K562 (cell line): ENCODE measurements at regions not wholly inside any gene's neighbourhood (a gene's known extent, or its start where the extent isn't known, plus 50 kb on each side); places are given as distances from the start of the nearest gene placed in this dataset.

ENCODE experiments used
- ATAC-seq: fragments of 200-7000 bp; cut with Tn5 transposase; 3 replicates; pipeline ENCODE4 v1.9.1; 2020; ENCODE audit warnings: moderate library complexity
- BruUV-seq: library from RNA; stranded (reverse); fragments of 400-500 nt; replicated peaks from 2 replicates; lab custom pipeline; 2021; lab: Mats Ljungman, UMichigan
- CTCF ChIA-PET: fragments of 300-600 bp; formaldehyde crosslinking; extraction: SDS; loops from one replicate; lab custom pipeline; 2021; ENCODE audit warnings: low intra/inter-chr PET ratio; lab: Yijun Ruan, JAX
- POLR2A ChIA-PET: fragments of 300-600, 350-650 bp; sonication (Branson Sonifier 250); formaldehyde crosslinking; extraction: SDS; loops from one replicate; lab custom pipeline; 2021; ENCODE audit warnings: antibody characterized with exemption, inconsistent platforms; lab: Yijun Ruan, JAX
- DNase-seq, 4 experiments: peaks; one replicate each; pipeline versions ENCODE4 v3.0.0 to v3.0.0-alpha.2; 2011 to 2018; ENCODE audit warnings: low spot score in 3 of 4, mixed read lengths in 3 of 4; ENCODE audit errors: extremely low read depth in 1 of 4
- FAIRE-seq: peaks from 2 replicates; lab custom pipeline; 2011; peaks lifted over from hg19 to GRCh38; lab: Jason Lieb, UNC
- H2AFZ ChIP-seq: 2 replicates; pipeline ENCODE4 v1.6.0; 2011; ENCODE audit warnings: low read depth, low read length, control low read depth, inconsistent platforms
- H3K27ac ChIP-seq: fragments of 200-600 bp; 3 replicates; pipeline ENCODE4 v1.8.0; 2011; ENCODE audit warnings: low read depth, mild to moderate bottlenecking, control low read depth, inconsistent platforms, low read length, moderate library complexity, mixed read lengths; ENCODE audit errors: extremely low read depth
- H3K27me3 ChIP-seq, 2 experiments: fragments of 300-600 bp in 1 of 2; 2 replicates in 1 of 2; 3 replicates in 1 of 2; pipeline versions ENCODE4 v1.6.0 to v1.8.0; 2011; ENCODE audit warnings: inconsistent platforms in 2 of 2, low read length in 2 of 2, mild to moderate bottlenecking in 1 of 2, mixed read lengths in 1 of 2, moderate library complexity in 1 of 2; ENCODE audit not compliant: control insufficient read depth in 2 of 2, insufficient read depth in 2 of 2
- H3K36me3 ChIP-seq: fragments of 300-600 bp; 3 replicates; pipeline ENCODE4 v1.8.0; 2011; ENCODE audit warnings: mild to moderate bottlenecking, low read length, inconsistent platforms; ENCODE audit not compliant: control insufficient read depth, insufficient read depth
- H3K4me1 ChIP-seq, 2 experiments: fragments of 200-600 bp in 1 of 2; replicated peaks in 1 of 2; 2 replicates in 1 of 2; 3 replicates in 1 of 2; pipeline versions ENCODE4 v1.5.1 to v1.8.0; 2011; ENCODE audit warnings: inconsistent platforms in 2 of 2, low read length in 2 of 2, mild to moderate bottlenecking in 1 of 2, mixed read lengths in 1 of 2, moderate library complexity in 1 of 2; ENCODE audit not compliant: control insufficient read depth in 2 of 2, insufficient read depth in 2 of 2
- H3K4me2 ChIP-seq: 2 replicates; pipeline ENCODE4 v1.6.1; 2011; ENCODE audit warnings: low read length, control low read depth, inconsistent platforms, mixed read lengths; ENCODE audit not compliant: insufficient read depth
- H3K4me3 ChIP-seq: fragments of 200-600 bp; sonication (generic), shearing (Covaris generic); 2 replicates; pipeline ENCODE4 v1.5.1; 2016; ENCODE audit warnings: control low read depth, inconsistent platforms
- H3K79me2 ChIP-seq: fragments of 200-600 bp; 3 replicates; pipeline ENCODE4 v1.8.0; 2011; ENCODE audit warnings: low read length, inconsistent platforms; ENCODE audit not compliant: control insufficient read depth, insufficient read depth
- H3K9ac ChIP-seq, 2 experiments: 2 replicates each; pipeline versions ENCODE4 v1.6.0 to v1.6.1; 2011; ENCODE audit warnings: low read depth in 2 of 2, low read length in 2 of 2, control low read depth in 1 of 2, inconsistent platforms in 1 of 2, mild to moderate bottlenecking in 1 of 2, mixed read lengths in 1 of 2; ENCODE audit not compliant: insufficient read depth in 1 of 2
- H3K9me1 ChIP-seq: one replicate; pipeline ENCODE4 v1.6.0; 2011; ENCODE audit warnings: inconsistent platforms, mild to moderate bottlenecking, low read length, moderate library complexity; ENCODE audit not compliant: control insufficient read depth, insufficient read depth
- H3K9me3 ChIP-seq: replicated peaks from 2 replicates; pipeline ENCODE4 v1.5.1; 2011; ENCODE audit warnings: low read depth, low read length, inconsistent platforms; ENCODE audit not compliant: control insufficient read depth, insufficient read depth
- H4K20me1 ChIP-seq: replicated peaks from 2 replicates; pipeline ENCODE4 v1.6.1; 2011; ENCODE audit warnings: low read length, inconsistent platforms, mixed read lengths; ENCODE audit not compliant: control insufficient read depth, insufficient read depth
- CBFB ChIP-seq: sonication (generic); formaldehyde crosslinking; IDR thresholded peaks from 2 replicates; pipeline ENCODE4 v1.4.0; 2020; ENCODE audit warnings: mild to moderate bottlenecking, missing genetic modification reagents
- ETV6 ChIP-seq, 3 experiments: fragments of 150-350 bp in 1 of 3; sonication (generic) in 1 of 3; formaldehyde crosslinking in 1 of 3; IDR thresholded peaks; 2 replicates each; pipeline versions ENCODE4 v1.6.1 to v1.8.0; 2014 to 2022; ENCODE audit warnings: borderline replicate concordance in 2 of 3, low read depth in 2 of 3, antibody characterized with exemption in 1 of 3, low read length in 1 of 3, mild to moderate bottlenecking in 1 of 3, missing genetic modification reagents in 1 of 3
- HNRNPL ChIP-seq: fragments of 200-400 bp; formaldehyde crosslinking; IDR thresholded peaks from 2 replicates; pipeline ENCODE4 v1.6.1; 2017; ENCODE audit warnings: low read depth, mild to moderate bottlenecking, low read length
- RNF2 ChIP-seq: sonication (generic); IDR thresholded peaks from 2 replicates; pipeline ENCODE4 v1.6.1; 2016
- STAT5A ChIP-seq: IDR thresholded peaks from 2 replicates; pipeline ENCODE4 v1.6.1; 2012; ENCODE audit warnings: low read length, inconsistent platforms, borderline replicate concordance
- TEAD4 ChIP-seq, 2 experiments: sonication (generic) in 1 of 2; formaldehyde crosslinking in 1 of 2; IDR thresholded peaks; 2 replicates each; pipeline versions ENCODE4 v1.6.1 to v1.8.0; 2012 to 2022; ENCODE audit warnings: borderline replicate concordance in 1 of 2, inconsistent platforms in 1 of 2, low read length in 1 of 2, mild to moderate bottlenecking in 1 of 2, missing genetic modification reagents in 1 of 2
- THRA ChIP-seq: fragments of 450-650 bp; IDR thresholded peaks from 2 replicates; pipeline ENCODE4 v1.6.1; 2017; ENCODE audit warnings: mild to moderate bottlenecking, moderate library complexity
- ZFP36 ChIP-seq: fragments of 150-350 bp; IDR thresholded peaks from 2 replicates; pipeline ENCODE4 v1.6.1; 2018; ENCODE audit warnings: low read length, low read depth; ENCODE audit not compliant: partially characterized antibody
- ZNF165 ChIP-seq: fragments of 250-450 bp; sonication (Bioruptor Pico); IDR thresholded peaks from 2 replicates; pipeline ENCODE4 v1.4.0; 2020; ENCODE audit warnings: borderline replicate concordance
- WGBS: fragments of 100-300 bp; shearing (Covaris generic); methylation state at CpG from one replicate; pipeline ENCODE4 v1.1.6; 2016; ENCODE audit warnings: low coverage, mixed read lengths; ENCODE audit not compliant: insufficient coverage; ENCODE audit errors: missing lambda C conversion rate; 5-methylcytosine and 5-hydroxymethylcytosine counted together
- in situ Hi-C: fragments of 300-500 bp; cut with MboI; formaldehyde crosslinking; loops from 4 replicates; pipeline ENCODE4 v1.15.0; 2018; ENCODE audit warnings: inconsistent platforms, mixed read lengths
- intact Hi-C: fragments of 100-400 bp; cut with micrococcal nuclease; formaldehyde crosslinking; loops from 2 replicates; pipeline ENCODE4 v1.14.2; 2022

- no peak overlapping the region for H2AFZ ChIP-seq
- H4K20me1 ChIP-seq, result no peaks in the 10 kb centered on the region
- no peak overlapping the region for H3K4me2 ChIP-seq
- H3K4me3 ChIP-seq, result no peak overlapping the region
- no peak overlapping the region for H3K27ac ChIP-seq
- TF ChIP-seq CBFB (no peak), HNRNPL (no peak), ZFP36 (peak; percentile 48)
- TF ChIP-seq, all 486 proteins: peak for 1
- no peak for ATAC-seq
- no peaks in the 10 kb centered on the region for H3K9me1 ChIP-seq
- no peak for FAIRE-seq
- DNase-seq, result no peak
- ChIA-PET POLR2A (no interaction called here), CTCF (no interaction called here)
- H3K9me3 ChIP-seq, result no peaks in the 10 kb centered on the region; the same call in 1 of the 2 replicates
- H3K27me3 ChIP-seq, result no peaks in the 10 kb centered on the region
- H3K9ac ChIP-seq, result no peak overlapping the region
- no peaks in the 10 kb centered on the region for H3K79me2 ChIP-seq
- no TSS peak for BruUV-seq
- in situ Hi-C loops (no loop called here), intact Hi-C loops (no loop called here)
- no peaks in the 10 kb centered on the region for H3K4me1 ChIP-seq
- H3K36me3 ChIP-seq, result no peaks in the 10 kb centered on the region
Observed at GRCh38 chr2:16351137-16351536, 314.5 kb downstream of the CYRIA start.

- intact Hi-C loops, result no loop called here
- TF ChIP-seq TEAD4 (IDR thresholded peaks at IDR 0.05; ENCODE audit: low read length), result no peak
- no peak for TF ChIP-seq TEAD4 (CRISPR knock-in tag; IDR thresholded peaks at IDR 0.05; ENCODE audit: borderline replicate concordance)
- TF ChIP-seq STAT5A, result no peak
- no peak for TF ChIP-seq ETV6 (IDR thresholded peaks at IDR 0.05; ENCODE audit: borderline replicate concordance in 1 of 2, low read depth in 2 of 2, low read length in 1 of 2)
- TF ChIP-seq ETV6 (CRISPR knock-in tag; IDR thresholded peaks at IDR 0.05; ENCODE audit: borderline replicate concordance), result no peak
- TF ChIP-seq THRA, result no peak
- no peak for TF ChIP-seq ZNF165
- TF ChIP-seq RNF2, result no peak
Observed at GRCh38 chr2:16350211-16350610, 315.4 kb downstream of the CYRIA start.

More at GRCh38 chr2:16350211-16350610, 315.4 kb downstream of the CYRIA start:
- in situ Hi-C loops, result no loop called here
- Histone ChIP-seq H3K4me3 (no peak overlapping the region), H3K4me2 (no peak overlapping the region), H4K20me1 (no peaks in the 10 kb centered on the region), H3K9me3 (no peaks in the 10 kb centered on the region; the same call in 1 of the 2 replicates), H3K27me3 (no peaks in the 10 kb centered on the region), H3K36me3 (no peaks in the 10 kb centered on the region), H3K9me1 (no peaks in the 10 kb centered on the region), H3K4me1 (no peaks in the 10 kb centered on the region), H3K79me2 (no peaks in the 10 kb centered on the region), H3K9ac (no peak overlapping the region), H3K27ac (no peak overlapping the region), H2AFZ (no peak overlapping the region)
- CTCF ChIA-PET, result no interaction called here
- BruUV-seq, result no TSS peak
- POLR2A ChIA-PET, result no interaction called here
- ATAC-seq (no peak), FAIRE-seq (no peak), DNase-seq (no peak)
- WGBS, result 0% methylated on average over 3 of the region's 3 CpGs
